ENCODE measurements at regions not wholly inside any gene's neighbourhood (a gene's known extent, or its start where the extent isn't known, plus 50 kb on each side); places are given as distances from the start of the nearest gene placed in this dataset.
"Not testable (repeated sequence)": the region's sequence is repeated elsewhere in the genome, so short reads cannot be mapped to it uniquely, and the experiment has no call there.

- H3K4me1 ChIP-seq (ENCODE audit: control insufficient read depth, extremely low read depth, insufficient read depth, low read length); H3K4me3 ChIP-seq (replicated peaks in 1 of 4; ENCODE audit: control extremely low read depth in 1 of 4, insufficient read depth in 1 of 4, low read depth in 3 of 4, low read length in 4 of 4); DNase-seq (ENCODE audit: low read depth in 2 of 2); H4K20me1 ChIP-seq (ENCODE audit: control insufficient read depth, extremely low read depth, insufficient read depth, low read length); H3K27ac ChIP-seq (ENCODE audit: insufficient read depth, low read length); H3K9ac ChIP-seq (ENCODE audit: insufficient read depth, low read length); H3K27me3 ChIP-seq (ENCODE audit: control insufficient read depth, insufficient read depth, low read length); H3K9me3 ChIP-seq (ENCODE audit: control insufficient read depth, insufficient read depth, low read depth, low read length); H3K36me3 ChIP-seq (ENCODE audit: control insufficient read depth, insufficient read depth, low read length); H3K4me2 ChIP-seq (ENCODE audit: extremely low read depth, insufficient read depth, low read length); H3K79me2 ChIP-seq (ENCODE audit: control insufficient read depth, insufficient read depth, low read length); H2AFZ ChIP-seq (ENCODE audit: low read length): not testable (repeated sequence)
These were observed 333.8 kb upstream of the CHRNA7 start for GRCh38 chr15:31696509-31696908.

- H3K79me2 ChIP-seq (ENCODE audit: control insufficient read depth, insufficient read depth, low read length); H2AFZ ChIP-seq (ENCODE audit: low read length); H3K4me1 ChIP-seq (ENCODE audit: control insufficient read depth, extremely low read depth, insufficient read depth, low read length); H3K4me3 ChIP-seq (replicated peaks in 1 of 4; ENCODE audit: control extremely low read depth in 1 of 4, insufficient read depth in 1 of 4, low read depth in 3 of 4, low read length in 4 of 4); H3K9ac ChIP-seq (ENCODE audit: insufficient read depth, low read length); H3K27me3 ChIP-seq (ENCODE audit: control insufficient read depth, insufficient read depth, low read length); H3K4me2 ChIP-seq (ENCODE audit: extremely low read depth, insufficient read depth, low read length); DNase-seq (ENCODE audit: low read depth in 2 of 2); H3K27ac ChIP-seq (ENCODE audit: insufficient read depth, low read length); H3K36me3 ChIP-seq (ENCODE audit: control insufficient read depth, insufficient read depth, low read length); H3K9me3 ChIP-seq (ENCODE audit: control insufficient read depth, insufficient read depth, low read depth, low read length); H4K20me1 ChIP-seq (ENCODE audit: control insufficient read depth, extremely low read depth, insufficient read depth, low read length): not testable (repeated sequence)
These were observed 325.1 kb upstream of the CHRNA7 start for GRCh38 chr15:31705076-31705678.

GRCh38 chr15:31707944-31708702 lies 322.2 kb upstream of the CHRNA7 start:
- not testable (repeated sequence) for H3K79me2 ChIP-seq (ENCODE audit: control insufficient read depth, insufficient read depth, low read length); H4K20me1 ChIP-seq (ENCODE audit: control insufficient read depth, extremely low read depth, insufficient read depth, low read length); H3K9ac ChIP-seq (ENCODE audit: insufficient read depth, low read length); H3K27ac ChIP-seq (ENCODE audit: insufficient read depth, low read length); H3K4me3 ChIP-seq (replicated peaks in 1 of 4; ENCODE audit: control extremely low read depth in 1 of 4, insufficient read depth in 1 of 4, low read depth in 3 of 4, low read length in 4 of 4); H2AFZ ChIP-seq (ENCODE audit: low read length); H3K36me3 ChIP-seq (ENCODE audit: control insufficient read depth, insufficient read depth, low read length); H3K9me3 ChIP-seq (ENCODE audit: control insufficient read depth, insufficient read depth, low read depth, low read length); H3K27me3 ChIP-seq (ENCODE audit: control insufficient read depth, insufficient read depth, low read length); DNase-seq (ENCODE audit: low read depth in 2 of 2); H3K4me1 ChIP-seq (ENCODE audit: control insufficient read depth, extremely low read depth, insufficient read depth, low read length); H3K4me2 ChIP-seq (ENCODE audit: extremely low read depth, insufficient read depth, low read length)

- not testable (repeated sequence) for H3K4me2 ChIP-seq (ENCODE audit: extremely low read depth, insufficient read depth, low read length); H3K4me3 ChIP-seq (replicated peaks in 1 of 4; ENCODE audit: control extremely low read depth in 1 of 4, insufficient read depth in 1 of 4, low read depth in 3 of 4, low read length in 4 of 4); H3K4me1 ChIP-seq (ENCODE audit: control insufficient read depth, extremely low read depth, insufficient read depth, low read length); H4K20me1 ChIP-seq (ENCODE audit: control insufficient read depth, extremely low read depth, insufficient read depth, low read length); H3K27me3 ChIP-seq (ENCODE audit: control insufficient read depth, insufficient read depth, low read length); H3K27ac ChIP-seq (ENCODE audit: insufficient read depth, low read length); H2AFZ ChIP-seq (ENCODE audit: low read length); DNase-seq (ENCODE audit: low read depth in 2 of 2); H3K36me3 ChIP-seq (ENCODE audit: control insufficient read depth, insufficient read depth, low read length); H3K9me3 ChIP-seq (ENCODE audit: control insufficient read depth, insufficient read depth, low read depth, low read length); H3K9ac ChIP-seq (ENCODE audit: insufficient read depth, low read length); H3K79me2 ChIP-seq (ENCODE audit: control insufficient read depth, insufficient read depth, low read length)
These were observed 321.5 kb upstream of the CHRNA7 start for GRCh38 chr15:31708703-31709327.

- not testable (repeated sequence) for H3K4me3 ChIP-seq (replicated peaks in 1 of 4; ENCODE audit: control extremely low read depth in 1 of 4, insufficient read depth in 1 of 4, low read depth in 3 of 4, low read length in 4 of 4); H3K27ac ChIP-seq (ENCODE audit: insufficient read depth, low read length); H2AFZ ChIP-seq (ENCODE audit: low read length); H3K36me3 ChIP-seq (ENCODE audit: control insufficient read depth, insufficient read depth, low read length); H3K9me3 ChIP-seq (ENCODE audit: control insufficient read depth, insufficient read depth, low read depth, low read length); H4K20me1 ChIP-seq (ENCODE audit: control insufficient read depth, extremely low read depth, insufficient read depth, low read length); DNase-seq (ENCODE audit: low read depth in 2 of 2); H3K27me3 ChIP-seq (ENCODE audit: control insufficient read depth, insufficient read depth, low read length); H3K4me2 ChIP-seq (ENCODE audit: extremely low read depth, insufficient read depth, low read length); H3K4me1 ChIP-seq (ENCODE audit: control insufficient read depth, extremely low read depth, insufficient read depth, low read length); H3K9ac ChIP-seq (ENCODE audit: insufficient read depth, low read length); H3K79me2 ChIP-seq (ENCODE audit: control insufficient read depth, insufficient read depth, low read length)
These were observed 320.8 kb upstream of the CHRNA7 start for GRCh38 chr15:31709479-31709878.

- not testable (repeated sequence) for H4K20me1 ChIP-seq (ENCODE audit: control insufficient read depth, extremely low read depth, insufficient read depth, low read length); DNase-seq (ENCODE audit: low read depth in 2 of 2); H3K4me1 ChIP-seq (ENCODE audit: control insufficient read depth, extremely low read depth, insufficient read depth, low read length); H3K9ac ChIP-seq (ENCODE audit: insufficient read depth, low read length); H3K36me3 ChIP-seq (ENCODE audit: control insufficient read depth, insufficient read depth, low read length); H3K4me3 ChIP-seq (replicated peaks in 1 of 4; ENCODE audit: control extremely low read depth in 1 of 4, insufficient read depth in 1 of 4, low read depth in 3 of 4, low read length in 4 of 4); H3K79me2 ChIP-seq (ENCODE audit: control insufficient read depth, insufficient read depth, low read length); H3K27ac ChIP-seq (ENCODE audit: insufficient read depth, low read length); H2AFZ ChIP-seq (ENCODE audit: low read length); H3K4me2 ChIP-seq (ENCODE audit: extremely low read depth, insufficient read depth, low read length); H3K9me3 ChIP-seq (ENCODE audit: control insufficient read depth, insufficient read depth, low read depth, low read length); H3K27me3 ChIP-seq (ENCODE audit: control insufficient read depth, insufficient read depth, low read length)
These were observed 319.5 kb upstream of the CHRNA7 start for GRCh38 chr15:31710806-31711205.
